ENCODE measurements at regions not wholly inside any gene's neighbourhood (a gene's known extent, or its start where the extent isn't known, plus 50 kb on each side); places are given as distances from the start of the nearest gene placed in this dataset.

- TF ChIP-seq POLR2AphosphoS5 (IDR thresholded peaks at IDR 0.05; ENCODE audit: low read depth, low read length) (no peak), SPI1 (IDR thresholded peaks at IDR 0.05; ENCODE audit: low read depth, low read length) (no peak)
Observed at GRCh38 chr6:4402477-4402976, 267.2 kb upstream of the ECI2 start.

All from GM12891 (cell line).